HCT116 (cell line): ENCODE measurements at regions not wholly inside any gene's neighbourhood (a gene's known extent, or its start where the extent isn't known, plus 50 kb on each side); places are given as distances from the start of the nearest gene placed in this dataset.

Experiments
- ATAC-seq: fragments of 200-7000 bp; cut with Tn5 transposase; 2 replicates; pipeline ENCODE4 v1.9.1; 2020; ENCODE audit warnings: mild to moderate bottlenecking, moderate library complexity
- BruUV-seq: library from RNA; stranded (reverse); fragments of 400-500 nt; replicated peaks from 2 replicates; lab custom pipeline; 2021; lab: Mats Ljungman, UMichigan
- CTCF ChIA-PET: fragments of 300-600 bp; sonication (Branson Sonifier 250); formaldehyde crosslinking; loops from one replicate; lab custom pipeline; 2021; ENCODE audit warnings: antibody characterized with exemption; lab: Charles Lee
- POLR2A ChIA-PET: fragments of 300-600, 350-600 bp; sonication (Branson Sonifier 250); formaldehyde crosslinking; loops from one replicate; lab custom pipeline; 2021; ENCODE audit warnings: antibody characterized with exemption; lab: Charles Lee
- RAD21 ChIA-PET, 2 experiments: fragments of 300-600 bp; sonication (Branson Sonifier 250); formaldehyde crosslinking; loops; one replicate each; lab custom pipeline; 2023; ENCODE audit warnings: low total read pairs in 2 of 2; ENCODE audit not compliant: uncharacterized antibody in 2 of 2, unreplicated experiment in 2 of 2, low non-redundant PET in 1 of 2; lab: Charles Lee
- DNase-seq: peaks from one replicate; pipeline ENCODE4 v3.0.0-alpha.2; 2010; ENCODE audit warnings: low read depth, low spot score
- H2AFZ ChIP-seq: fragments of 200-600 bp; shearing (Covaris generic), sonication (generic); 2 replicates; pipeline ENCODE4 v1.6.1; 2017; ENCODE audit warnings: low read depth, mixed run types, mixed read lengths, antibody characterized with exemption, low read length; ENCODE audit not compliant: poor library complexity, severe bottlenecking
- H3K27ac ChIP-seq: 2 replicates; pipeline ENCODE4 v1.5.1; 2012; ENCODE audit warnings: low read depth, low read length
- H3K27me3 ChIP-seq: fragments of 200-600 bp; sonication (generic); 2 replicates; pipeline ENCODE4 v1.6.1; 2016; ENCODE audit warnings: mixed run types, low read length, mixed read lengths; ENCODE audit not compliant: insufficient read depth
- H3K36me3 ChIP-seq, 2 experiments: fragments of 200-500 bp in 1 of 2; fragments of 200-600 bp in 1 of 2; sonication (Bioruptor generic) in 1 of 2; sonication (generic) in 1 of 2; 2 replicates each; pipeline versions ENCODE4 v1.5.1 to v1.6.1; 2014 to 2016; ENCODE audit warnings: low read length in 2 of 2, inconsistent platforms in 1 of 2, mixed read lengths in 1 of 2, mixed run types in 1 of 2; ENCODE audit not compliant: insufficient read depth in 2 of 2, control insufficient read depth in 1 of 2
- H3K4me1 ChIP-seq, 2 experiments: fragments of 200-600 bp in 1 of 2; sonication (generic) in 1 of 2; 2 replicates each; pipeline versions ENCODE4 v1.5.1 to v1.6.1; 2012 to 2017; ENCODE audit warnings: low read length in 2 of 2, inconsistent platforms in 1 of 2, mild to moderate bottlenecking in 1 of 2, mixed read lengths in 1 of 2, mixed run types in 1 of 2, moderate library complexity in 1 of 2; ENCODE audit not compliant: insufficient read depth in 2 of 2, control insufficient read depth in 1 of 2
- H3K4me2 ChIP-seq: fragments of 200-600 bp; sonication (generic); 2 replicates; pipeline ENCODE4 v1.6.1; 2017; ENCODE audit warnings: mixed run types, low read length, mixed read lengths
- H3K4me3 ChIP-seq, 2 experiments: fragments of 200-600 bp in 1 of 2; sonication (generic) in 1 of 2; replicated peaks in 1 of 2; 2 replicates each; pipeline ENCODE4 v1.5.1; 2011 to 2016; ENCODE audit warnings: low read length in 2 of 2, control low read depth in 1 of 2, low read depth in 1 of 2, mild to moderate bottlenecking in 1 of 2, mixed read lengths in 1 of 2, mixed run types in 1 of 2
- H3K79me2 ChIP-seq: fragments of 200-600 bp; sonication (generic); 2 replicates; pipeline ENCODE4 v1.6.1; 2017; ENCODE audit warnings: mild to moderate bottlenecking, mixed run types, low read length, moderate library complexity, mixed read lengths; ENCODE audit not compliant: insufficient read depth
- H3K9ac ChIP-seq: fragments of 200-600 bp; sonication (generic); 2 replicates; pipeline ENCODE4 v1.6.1; 2016; ENCODE audit warnings: low read length, mixed read lengths
- H3K9me2 ChIP-seq: fragments of 200-600 bp; sonication (generic), shearing (Covaris generic); 2 replicates; pipeline ENCODE4 v1.6.1; 2017; ENCODE audit warnings: mixed run types, mild to moderate bottlenecking, moderate library complexity; ENCODE audit not compliant: insufficient read depth
- H3K9me3 ChIP-seq, 2 experiments: fragments of 200-500 bp in 1 of 2; fragments of 200-600 bp in 1 of 2; sonication (Bioruptor generic) in 1 of 2; sonication (generic) in 1 of 2; 2 replicates each; pipeline ENCODE4 v1.6.1; 2014 to 2017; ENCODE audit warnings: low read length in 2 of 2, mixed read lengths in 2 of 2, inconsistent platforms in 1 of 2, low read depth in 1 of 2, mild to moderate bottlenecking in 1 of 2, mixed run types in 1 of 2, moderate library complexity in 1 of 2; ENCODE audit not compliant: control insufficient read depth in 1 of 2, insufficient read depth in 1 of 2
- H4K20me1 ChIP-seq: fragments of 200-600 bp; sonication (generic), shearing (Covaris generic); 2 replicates; pipeline ENCODE4 v1.6.1; 2017; ENCODE audit warnings: mixed run types, mild to moderate bottlenecking, moderate library complexity; ENCODE audit not compliant: insufficient read depth
- ELF1 ChIP-seq: IDR thresholded peaks from 2 replicates; pipeline ENCODE4 v1.6.1; 2012; ENCODE audit warnings: low read depth, borderline replicate concordance
- FOSL1 ChIP-seq: IDR thresholded peaks from 2 replicates; pipeline ENCODE4 v1.6.1; 2012; ENCODE audit warnings: low read depth
- JUND ChIP-seq: IDR thresholded peaks from 2 replicates; pipeline ENCODE4 v1.6.1; 2012
- SRF ChIP-seq: IDR thresholded peaks from 2 replicates; pipeline ENCODE4 v1.6.1; 2012; ENCODE audit warnings: low read depth
- YY1 ChIP-seq: IDR thresholded peaks from 2 replicates; pipeline ENCODE4 v1.6.1; 2011; ENCODE audit warnings: low read length, low read depth, moderate library complexity, mild to moderate bottlenecking; ENCODE audit not compliant: insufficient replicate concordance; ENCODE audit errors: extremely low read depth
- ZFX ChIP-seq: fragments of 450-650 bp; IDR thresholded peaks from 2 replicates; pipeline ENCODE4 v1.6.1; 2017
- ZNF274 ChIP-seq: fragments of 200-500 bp; sonication (Bioruptor generic); IDR thresholded peaks from 2 replicates; pipeline ENCODE4 v1.6.1; 2014; ENCODE audit warnings: mild to moderate bottlenecking, low read depth, low read length, inconsistent platforms
- intact Hi-C: fragments of 100-400 bp; cut with micrococcal nuclease; formaldehyde crosslinking; loops from 2 replicates; pipeline ENCODE4 v1.10.0; 2022
- TF ChIP-seq, protein P1 (sequence below): IDR thresholded peaks from 2 replicates; pipeline ENCODE4 v1.6.1; 2012; ENCODE audit warnings: low read depth

DNA sequence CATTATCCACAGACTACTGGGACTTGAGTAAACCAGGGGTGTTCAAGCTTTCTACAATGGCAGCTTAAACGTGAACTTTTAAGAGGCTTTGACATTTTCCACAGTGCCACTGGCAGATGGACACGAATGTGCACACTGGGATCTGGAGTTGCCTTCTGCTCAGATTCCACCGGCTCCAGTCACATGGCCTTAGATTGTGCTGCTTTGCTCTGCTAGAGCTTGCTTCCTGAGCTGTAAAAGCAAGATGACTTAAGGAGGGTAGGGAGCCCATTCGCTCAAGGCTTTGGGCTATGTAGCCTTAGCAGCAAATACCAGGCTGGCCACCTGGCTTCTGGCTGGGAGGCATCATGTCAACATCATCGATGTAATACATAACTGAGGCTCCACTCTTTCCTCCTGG is 436.9 kb downstream of the MED10 start:
- no peak for DNase-seq
- Histone ChIP-seq H3K36me3 (no peaks in the 10 kb centered on the region), H3K79me2 (no peaks in the 10 kb centered on the region), H3K27me3 (no peaks in the 10 kb centered on the region), H3K9me2 (no peaks in the 10 kb centered on the region), H3K9ac (no peak overlapping the region), H4K20me1 (no peaks in the 10 kb centered on the region), H3K4me3 (no peak overlapping the region), H2AFZ (no peak overlapping the region), H3K4me2 (no peak overlapping the region), H3K9me3 (no peaks in the 10 kb centered on the region; a peak in 1 of 4 replicates), H3K27ac (no peak overlapping the region), H3K4me1 (no peaks in the 10 kb centered on the region)
- ATAC-seq, result no peak
- intact Hi-C loops, result no loop called here
- ChIA-PET CTCF (no interaction called here), RAD21 (no interaction called here), POLR2A (no interaction called here)
- no TSS peak for BruUV-seq
- TF ChIP-seq YY1 (no peak), ZFX (no peak), FOSL1 (no peak)

- TF ChIP-seq ZNF274, result no peak
- TF ChIP-seq, protein P1, sequence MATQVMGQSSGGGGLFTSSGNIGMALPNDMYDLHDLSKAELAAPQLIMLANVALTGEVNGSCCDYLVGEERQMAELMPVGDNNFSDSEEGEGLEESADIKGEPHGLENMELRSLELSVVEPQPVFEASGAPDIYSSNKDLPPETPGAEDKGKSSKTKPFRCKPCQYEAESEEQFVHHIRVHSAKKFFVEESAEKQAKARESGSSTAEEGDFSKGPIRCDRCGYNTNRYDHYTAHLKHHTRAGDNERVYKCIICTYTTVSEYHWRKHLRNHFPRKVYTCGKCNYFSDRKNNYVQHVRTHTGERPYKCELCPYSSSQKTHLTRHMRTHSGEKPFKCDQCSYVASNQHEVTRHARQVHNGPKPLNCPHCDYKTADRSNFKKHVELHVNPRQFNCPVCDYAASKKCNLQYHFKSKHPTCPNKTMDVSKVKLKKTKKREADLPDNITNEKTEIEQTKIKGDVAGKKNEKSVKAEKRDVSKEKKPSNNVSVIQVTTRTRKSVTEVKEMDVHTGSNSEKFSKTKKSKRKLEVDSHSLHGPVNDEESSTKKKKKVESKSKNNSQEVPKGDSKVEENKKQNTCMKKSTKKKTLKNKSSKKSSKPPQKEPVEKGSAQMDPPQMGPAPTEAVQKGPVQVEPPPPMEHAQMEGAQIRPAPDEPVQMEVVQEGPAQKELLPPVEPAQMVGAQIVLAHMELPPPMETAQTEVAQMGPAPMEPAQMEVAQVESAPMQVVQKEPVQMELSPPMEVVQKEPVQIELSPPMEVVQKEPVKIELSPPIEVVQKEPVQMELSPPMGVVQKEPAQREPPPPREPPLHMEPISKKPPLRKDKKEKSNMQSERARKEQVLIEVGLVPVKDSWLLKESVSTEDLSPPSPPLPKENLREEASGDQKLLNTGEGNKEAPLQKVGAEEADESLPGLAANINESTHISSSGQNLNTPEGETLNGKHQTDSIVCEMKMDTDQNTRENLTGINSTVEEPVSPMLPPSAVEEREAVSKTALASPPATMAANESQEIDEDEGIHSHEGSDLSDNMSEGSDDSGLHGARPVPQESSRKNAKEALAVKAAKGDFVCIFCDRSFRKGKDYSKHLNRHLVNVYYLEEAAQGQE, result no peak
- no peak for TF ChIP-seq YY1
- TF ChIP-seq JUND, result no peak
- TF ChIP-seq ELF1, result no peak
- TF ChIP-seq SRF, result no peak
- Histone ChIP-seq H3K27me3 (no peaks in the 10 kb centered on the region), H3K4me3 (no peak overlapping the region), H3K79me2 (no peaks in the 10 kb centered on the region), H3K9me3 (no peaks in the 10 kb centered on the region; a peak in 1 of 4 replicates), H3K9ac (no peak overlapping the region), H2AFZ (no peak overlapping the region), H3K4me2 (no peak overlapping the region), H3K36me3 (no peaks in the 10 kb centered on the region), H4K20me1 (no peaks in the 10 kb centered on the region), H3K4me1 (no peaks in the 10 kb centered on the region), H3K27ac (no peak overlapping the region), H3K9me2 (no peaks in the 10 kb centered on the region)
- no TSS peak for BruUV-seq
- DNase-seq, result no peak
- ChIA-PET CTCF (no interaction called here), POLR2A (no interaction called here), RAD21 (no interaction called here)
- intact Hi-C loops, result no loop called here
- ATAC-seq, result no peak
Observed at GRCh38 chr5:5939759-5940370, 438.5 kb downstream of the MED10 start.
